Trophoblast cell (in vitro differentiated cells and primary cell): ENCODE measurements at regions not wholly inside any gene's neighbourhood (a gene's known extent, or its start where the extent isn't known, plus 50 kb on each side); places are given as distances from the start of the nearest gene placed in this dataset.

ENCODE experiments used
- DNase-seq, 2 donors: peaks; one replicate each; pipeline ENCODE4 v3.0.0-alpha.2; 2016
- H2AFZ ChIP-seq: 2 replicates; pipeline ENCODE4 v1.6.1; 2013; ENCODE audit warnings: low read length, moderate library complexity, mild to moderate bottlenecking; ENCODE audit not compliant: insufficient read depth, poor library complexity
- H2AK5ac ChIP-seq: 2 replicates; pipeline ENCODE4 v1.6.1; 2013; ENCODE audit warnings: mild to moderate bottlenecking, low read length
- H2BK120ac ChIP-seq: 2 replicates; pipeline ENCODE4 v1.6.1; 2013; ENCODE audit warnings: low read length, mild to moderate bottlenecking, moderate library complexity; ENCODE audit not compliant: insufficient read depth, poor library complexity
- H2BK12ac ChIP-seq: 2 replicates; pipeline ENCODE4 v1.6.1; 2013; ENCODE audit warnings: mild to moderate bottlenecking, low read length, moderate library complexity
- H2BK5ac ChIP-seq: 2 replicates; pipeline ENCODE4 v1.6.1; 2013; ENCODE audit warnings: low read length, low read depth, moderate library complexity, mild to moderate bottlenecking; ENCODE audit not compliant: poor library complexity
- H3K14ac ChIP-seq: 2 replicates; pipeline ENCODE4 v1.6.1; 2013; ENCODE audit warnings: mild to moderate bottlenecking, low read length
- H3K18ac ChIP-seq: 2 replicates; pipeline ENCODE4 v1.6.1; 2013; ENCODE audit warnings: mild to moderate bottlenecking, low read length
- H3K23ac ChIP-seq: 2 replicates; pipeline ENCODE4 v1.6.1; 2013; ENCODE audit warnings: low read length
- H3K27ac ChIP-seq: 2 replicates; pipeline ENCODE4 v1.5.1; 2013; ENCODE audit warnings: low read depth, mild to moderate bottlenecking, inconsistent platforms, low read length, moderate library complexity
- H3K27me3 ChIP-seq: 2 replicates; pipeline ENCODE4 v1.6.1; 2013; ENCODE audit warnings: inconsistent platforms, mild to moderate bottlenecking, low read length, moderate library complexity; ENCODE audit not compliant: insufficient read depth
- H3K36me3 ChIP-seq, 2 experiments: 1 replicate in 1 of 2; 2 replicates in 1 of 2; pipeline ENCODE4 v1.6.1; 2013; ENCODE audit warnings: low read length in 2 of 2, mild to moderate bottlenecking in 2 of 2, moderate library complexity in 1 of 2; ENCODE audit not compliant: insufficient read depth in 2 of 2, control insufficient read depth in 1 of 2
- H3K4ac ChIP-seq: 2 replicates; pipeline ENCODE4 v1.6.1; 2013; ENCODE audit warnings: low read depth, mild to moderate bottlenecking, low read length, moderate library complexity
- H3K4me1 ChIP-seq, 2 experiments: 1 replicate in 1 of 2; 2 replicates in 1 of 2; pipeline ENCODE4 v1.6.1; 2013; ENCODE audit warnings: low read length in 2 of 2, mild to moderate bottlenecking in 2 of 2, moderate library complexity in 1 of 2; ENCODE audit not compliant: insufficient read depth in 2 of 2, control insufficient read depth in 1 of 2
- H3K4me2 ChIP-seq: 2 replicates; pipeline ENCODE4 v1.6.1; 2013; ENCODE audit warnings: inconsistent platforms, mild to moderate bottlenecking, low read length, moderate library complexity
- H3K4me3 ChIP-seq: 2 replicates; pipeline ENCODE4 v1.5.1; 2013; ENCODE audit warnings: mild to moderate bottlenecking, low read depth, low read length, inconsistent platforms
- H3K79me1 ChIP-seq: one replicate; pipeline ENCODE4 v1.6.1; 2013; ENCODE audit warnings: low read length
- H3K79me2 ChIP-seq: 2 replicates; pipeline ENCODE4 v1.6.1; 2013; ENCODE audit warnings: low read length, mild to moderate bottlenecking; ENCODE audit not compliant: control insufficient read depth, insufficient read depth, poor library complexity
- H3K9ac ChIP-seq: 2 replicates; pipeline ENCODE4 v1.6.1; 2013; ENCODE audit warnings: mild to moderate bottlenecking, low read length
- H3K9me3 ChIP-seq: 2 replicates; pipeline ENCODE4 v1.6.1; 2013; ENCODE audit warnings: low read depth, mild to moderate bottlenecking, control low read depth, inconsistent platforms, low read length; ENCODE audit not compliant: insufficient read depth
- H4K12ac ChIP-seq: 2 replicates; pipeline ENCODE4 v1.6.1; 2013; ENCODE audit warnings: low read depth, mild to moderate bottlenecking, low read length, moderate library complexity
- H4K8ac ChIP-seq: 2 replicates; pipeline ENCODE4 v1.6.1; 2013; ENCODE audit warnings: low read depth, mild to moderate bottlenecking, low read length, moderate library complexity
- H4K91ac ChIP-seq: one replicate; pipeline ENCODE4 v1.6.1; 2013; ENCODE audit warnings: low read depth, mild to moderate bottlenecking, low read length, moderate library complexity
- WGBS: extraction: QIAGEN DNeasy Blood & Tissue Kit; methylation state at CpG from one replicate; pipeline ENCODE4 v1.1.7; 2013; ENCODE audit warnings: missing lambda C conversion rate; ENCODE audit not compliant: insufficient read length, insufficient coverage; ENCODE audit errors: extremely low coverage; 5-methylcytosine and 5-hydroxymethylcytosine counted together

DNA sequence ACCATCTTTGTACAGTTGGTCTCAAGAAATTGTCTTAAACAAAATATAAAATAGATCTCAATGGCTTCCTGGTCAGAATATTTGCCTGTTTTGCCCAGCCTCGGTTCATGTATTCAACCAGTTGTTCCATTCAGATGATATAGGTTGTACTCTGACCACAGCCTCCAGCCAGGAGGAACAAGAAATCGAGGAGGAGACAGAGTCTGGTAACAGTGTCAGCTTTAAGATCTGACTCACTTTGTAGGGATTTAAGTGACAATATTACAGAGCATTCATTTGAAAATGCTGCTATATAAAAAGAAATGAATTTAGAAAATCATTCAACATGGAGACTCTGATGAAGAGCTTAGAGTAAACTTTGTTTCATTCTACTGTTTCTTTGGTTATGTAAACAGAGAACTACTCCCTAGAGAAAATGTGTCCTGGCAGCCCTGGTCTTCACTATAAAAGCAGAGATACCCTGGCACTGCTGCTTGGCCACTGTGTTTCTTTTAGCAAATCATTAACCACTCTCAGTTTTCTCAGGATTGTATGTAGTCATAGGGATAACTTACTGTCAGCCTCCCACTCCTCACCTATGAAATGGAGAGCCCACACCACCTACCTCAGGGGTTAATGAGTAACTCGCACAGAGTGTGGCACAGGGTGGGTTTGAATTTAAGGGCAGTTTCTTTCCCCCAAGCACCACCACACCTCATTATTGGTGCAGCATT lies 53.5 kb downstream of the PAGE2 start:
- Histone ChIP-seq H2AFZ (no peak overlapping the region), H3K79me2 (no peaks in the 10 kb centered on the region), H3K27ac (no peak overlapping the region), H3K4ac (no peak overlapping the region), H2BK5ac (no peak overlapping the region), H3K9ac (no peak overlapping the region), H4K91ac (no peak overlapping the region), H3K27me3 (no peaks in the 10 kb centered on the region), H3K23ac (no peak overlapping the region), H3K18ac (no peak overlapping the region), H4K8ac (no peak overlapping the region), H3K9me3 (no peaks in the 10 kb centered on the region), H3K4me1 (peaks cover 0 to 2% of the 10 kb centered on the region in 2 experiments), H2AK5ac (no peak overlapping the region), H3K4me2 (no peak overlapping the region), H2BK120ac (peak overlapping the region; percentile 51), H4K12ac (no peak overlapping the region), H3K36me3 (no peaks in the 10 kb centered on the region), H3K79me1 (no peaks in the 10 kb centered on the region), H3K14ac (no peak overlapping the region), H2BK12ac (peak overlapping the region; percentile 49), H3K4me3 (no peak overlapping the region)
- DNase-seq: no peak
- WGBS: no CpG with 5 or more reads among the region's 3 CpGs

DNA sequence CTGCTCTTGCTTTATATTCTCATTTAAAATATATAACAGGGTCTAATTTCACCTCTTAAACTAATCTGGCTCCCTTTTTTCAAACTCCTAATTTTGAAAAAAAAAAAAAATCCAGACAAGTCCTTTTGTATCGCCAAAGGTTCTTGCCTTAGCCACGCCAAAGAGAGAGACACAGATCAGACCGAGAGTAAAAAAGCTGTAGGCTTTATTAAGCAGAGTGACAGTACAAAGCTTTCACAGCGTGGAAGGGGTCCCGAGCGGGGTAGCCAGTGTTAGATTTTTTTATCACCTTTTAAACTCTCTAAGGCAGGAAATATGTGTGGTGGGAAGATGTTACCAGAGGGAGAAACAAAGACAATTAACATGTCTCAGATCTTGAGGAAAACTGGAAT lies 54.1 kb downstream of the PAGE2 start:
- Histone ChIP-seq H3K79me2 (no peaks in the 10 kb centered on the region), H3K18ac (no peak overlapping the region), H3K79me1 (no peaks in the 10 kb centered on the region), H2AK5ac (no peak overlapping the region), H3K4me1 (peaks cover 0 to 2% of the 10 kb centered on the region in 2 experiments), H3K27ac (peak overlapping the region; percentile 3), H3K4ac (no peak overlapping the region), H3K4me3 (no peak overlapping the region), H3K36me3 (no peaks in the 10 kb centered on the region), H3K9me3 (no peaks in the 10 kb centered on the region), H2BK120ac (peak overlapping the region; percentile 51), H4K91ac (no peak overlapping the region), H2BK12ac (no peak overlapping the region), H3K27me3 (no peaks in the 10 kb centered on the region), H2AFZ (no peak overlapping the region), H3K23ac (no peak overlapping the region), H4K12ac (no peak overlapping the region), H3K9ac (no peak overlapping the region), H4K8ac (no peak overlapping the region), H3K14ac (no peak overlapping the region), H3K4me2 (peak overlapping the region; percentile 51), H2BK5ac (no peak overlapping the region)
- DNase-seq: no peak
- no CpG with 5 or more reads among the region's 6 CpGs for WGBS

DNA sequence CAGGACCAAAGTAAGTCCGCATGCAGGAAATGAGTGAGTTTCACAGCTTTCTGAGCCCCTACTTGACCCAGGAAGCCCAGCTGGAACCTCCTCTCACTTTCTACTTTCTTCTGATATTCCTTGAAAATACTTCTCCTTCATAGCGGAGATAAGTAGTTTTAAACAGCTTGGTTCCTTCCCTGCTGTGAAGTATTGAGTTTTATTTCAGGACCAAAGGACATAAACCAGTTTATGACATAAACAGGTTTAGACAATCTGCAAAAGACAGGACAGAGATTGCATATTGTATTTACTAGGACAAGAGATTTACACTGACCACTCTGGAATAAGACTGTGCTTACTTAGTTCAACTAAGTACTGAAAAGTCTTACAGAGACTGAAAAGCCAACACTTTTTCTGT lies 54.8 kb downstream of the PAGE2 start:
- no peaks in the 10 kb centered on the region for H3K79me1 ChIP-seq
- no peak overlapping the region for H3K18ac ChIP-seq
- no peak for DNase-seq
- no peak overlapping the region for H4K12ac ChIP-seq
- H3K27me3 ChIP-seq: no peaks in the 10 kb centered on the region
- no peak overlapping the region for H4K8ac ChIP-seq
- H2BK120ac ChIP-seq: no peak overlapping the region
- no peak overlapping the region for H2AK5ac ChIP-seq
- H4K91ac ChIP-seq: no peak overlapping the region
- no peak overlapping the region for H3K4ac ChIP-seq
- H3K4me2 ChIP-seq: no peak overlapping the region
- H3K14ac ChIP-seq: no peak overlapping the region
- no CpG with 5 or more reads among the region's 2 CpGs for WGBS
- no peak overlapping the region for H2BK5ac ChIP-seq
- H3K23ac ChIP-seq: no peak overlapping the region
- peaks cover 0 to 2% of the 10 kb centered on the region in 2 experiments for H3K4me1 ChIP-seq
- H3K4me3 ChIP-seq: no peak overlapping the region
- no peak overlapping the region for H2AFZ ChIP-seq
- H3K79me2 ChIP-seq: no peaks in the 10 kb centered on the region
- H3K9me3 ChIP-seq: no peaks in the 10 kb centered on the region
- no peak overlapping the region for H2BK12ac ChIP-seq
- no peak overlapping the region for H3K9ac ChIP-seq
- peak overlapping the region; percentile 10 for H3K27ac ChIP-seq
- no peaks in the 10 kb centered on the region for H3K36me3 ChIP-seq

DNA sequence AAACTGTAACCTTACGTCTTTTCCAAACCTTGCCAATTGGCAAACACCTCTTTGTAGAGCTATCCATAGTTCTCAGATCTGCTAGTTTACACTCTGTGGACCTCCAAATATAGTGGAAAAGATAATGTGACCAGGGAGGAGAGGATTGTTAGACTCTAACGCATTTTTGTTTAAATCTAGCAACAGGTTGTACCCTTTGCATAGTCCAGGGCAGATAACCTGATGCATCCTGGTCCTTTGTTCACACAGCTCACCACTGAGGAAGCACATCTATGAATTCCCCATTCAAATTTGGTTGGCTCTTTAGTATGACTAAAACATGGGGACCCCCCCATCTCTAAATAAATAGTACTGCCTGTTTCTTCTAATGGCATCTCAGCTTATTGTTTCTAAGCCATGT lies 55.9 kb downstream of the PAGE2 start:
- H3K79me2 ChIP-seq: no peaks in the 10 kb centered on the region
- no peak overlapping the region for H3K4me3 ChIP-seq
- no peak overlapping the region for H2BK5ac ChIP-seq
- H3K9me3 ChIP-seq: no peaks in the 10 kb centered on the region
- no peaks in the 10 kb centered on the region for H3K36me3 ChIP-seq
- H3K4ac ChIP-seq: no peak overlapping the region
- no peak overlapping the region for H4K91ac ChIP-seq
- H2AFZ ChIP-seq: no peak overlapping the region
- no peak overlapping the region for H3K23ac ChIP-seq
- no CpG with 5 or more reads among the region's 2 CpGs for WGBS
- no peak overlapping the region for H3K9ac ChIP-seq
- no peak overlapping the region for H3K4me2 ChIP-seq
- no peak overlapping the region for H4K8ac ChIP-seq
- no peak overlapping the region for H4K12ac ChIP-seq
- H3K18ac ChIP-seq: no peak overlapping the region
- no peak overlapping the region for H2BK120ac ChIP-seq
- H2BK12ac ChIP-seq: no peak overlapping the region
- H2AK5ac ChIP-seq: no peak overlapping the region
- no peak overlapping the region for H3K27ac ChIP-seq
- no peak overlapping the region for H3K14ac ChIP-seq
- H3K4me1 ChIP-seq: peaks cover 0 to 2% of the 10 kb centered on the region in 2 experiments
- no peaks in the 10 kb centered on the region for H3K27me3 ChIP-seq
- H3K79me1 ChIP-seq: no peaks in the 10 kb centered on the region
- DNase-seq: no peak
